ENCODE measurements at regions not wholly inside any gene's neighbourhood (a gene's known extent, or its start where the extent isn't known, plus 50 kb on each side); places are given as distances from the start of the nearest gene placed in this dataset.

GRCh38 chr12:92077530-92077929 lies 68.1 kb downstream of the BTG1 start:
- no peak for TF ChIP-seq CTCF (IDR thresholded peaks at IDR 0.05; ENCODE audit: low read length)
- TF ChIP-seq EZH2phosphoT487 (IDR thresholded peaks at IDR 0.05; ENCODE audit: low read length), result no peak
- no peak for TF ChIP-seq EZH2 (optimal IDR thresholded peaks at IDR 0.05; ENCODE audit: low read depth, low read length)
